PC-3 (cell line): ENCODE measurements at regions not wholly inside any gene's neighbourhood (a gene's known extent, or its start where the extent isn't known, plus 50 kb on each side); places are given as distances from the start of the nearest gene placed in this dataset.

Source experiments
- CTCF ChIP-seq: fragments of 300-600 bp; sonication (generic); conservative IDR thresholded peaks from 2 replicates; pipeline ENCODE4 v1.5.1; 2017; ENCODE audit warnings: antibody characterized with exemption, low read depth, mild to moderate bottlenecking, low read length
- EZH2 ChIP-seq: fragments of 300-600 bp; sonication (generic); IDR thresholded peaks from one replicate; pipeline ENCODE4 v1.6.1; 2017; ENCODE audit warnings: antibody characterized with exemption, mild to moderate bottlenecking, low read length; ENCODE audit not compliant: unreplicated experiment
- EZH2phosphoT487 ChIP-seq: fragments of 300-600 bp; sonication (generic); IDR thresholded peaks from 2 replicates; pipeline ENCODE4 v1.6.1; 2018; ENCODE audit warnings: mild to moderate bottlenecking, antibody characterized with exemption, low read length, borderline replicate concordance

GRCh38 chr7:104958371-104958865 is 55.6 kb upstream of the KMT2E start:
- no peak for TF ChIP-seq EZH2
- no peak for TF ChIP-seq CTCF
- TF ChIP-seq EZH2phosphoT487: no peak
